HepG2 (cell line): ENCODE measurements at regions not wholly inside any gene's neighbourhood (a gene's known extent, or its start where the extent isn't known, plus 50 kb on each side); places are given as distances from the start of the nearest gene placed in this dataset.

ENCODE experiments used
- ATAC-seq: fragments of 200-7000 bp; cut with Tn5 transposase; 3 replicates; pipeline ENCODE4 v1.9.1; 2020; ENCODE audit warnings: mild to moderate bottlenecking, moderate library complexity
- BruUV-seq: library from RNA; stranded (reverse); fragments of 400-500 nt; replicated peaks from 2 replicates; lab custom pipeline; 2021; lab: Mats Ljungman, UMichigan
- CTCF ChIA-PET: fragments of 300-600 bp; formaldehyde crosslinking; extraction: SDS; loops from one replicate; lab custom pipeline; 2021; ENCODE audit warnings: low total read pairs, inconsistent platforms, low intra/inter-chr PET ratio; lab: Yijun Ruan, JAX
- POLR2A ChIA-PET: fragments of 350-600 bp; sonication (Branson Sonifier 250); formaldehyde crosslinking; loops from one replicate; lab custom pipeline; 2020; ENCODE audit warnings: antibody characterized with exemption, inconsistent platforms; lab: Yijun Ruan, JAX
- DNase-seq: peaks from one replicate; pipeline ENCODE4 v3.0.0-alpha.2; 2015; ENCODE audit warnings: low spot score
- FAIRE-seq: peaks from 3 replicates; lab custom pipeline; 2011; peaks lifted over from hg19 to GRCh38; lab: Jason Lieb, UNC
- H2AFZ ChIP-seq: one replicate; pipeline ENCODE4 v1.6.1; 2011; ENCODE audit warnings: low read length, inconsistent platforms
- H3K27ac ChIP-seq: fragments of 300-600 bp; 3 replicates; pipeline ENCODE4 v1.8.0; 2011; ENCODE audit warnings: mixed run types, mild to moderate bottlenecking, mixed read lengths, low read length, inconsistent platforms; ENCODE audit not compliant: insufficient read depth; ENCODE audit errors: extremely low read length
- H3K27me3 ChIP-seq, 2 experiments: fragments of 200-600 bp in 1 of 2; 2 replicates in 1 of 2; 3 replicates in 1 of 2; pipeline versions ENCODE4 v1.6.0 to v1.8.0; 2011; ENCODE audit warnings: low read length in 2 of 2, mild to moderate bottlenecking in 2 of 2, moderate library complexity in 2 of 2, inconsistent platforms in 1 of 2; ENCODE audit not compliant: insufficient read depth in 2 of 2, control insufficient read depth in 1 of 2
- H3K36me3 ChIP-seq, 2 experiments: fragments of 200-600 bp in 1 of 2; replicated peaks in 1 of 2; 2 replicates in 1 of 2; 3 replicates in 1 of 2; pipeline versions ENCODE4 v1.5.1 to v1.8.0; 2011; ENCODE audit warnings: low read length in 2 of 2, inconsistent platforms in 1 of 2; ENCODE audit not compliant: insufficient read depth in 2 of 2, control insufficient read depth in 1 of 2
- H3K4me1 ChIP-seq: 2 replicates; pipeline ENCODE4 v1.5.1; 2012; ENCODE audit warnings: low read length, inconsistent platforms; ENCODE audit not compliant: insufficient read depth
- H3K4me2 ChIP-seq: 2 replicates; pipeline ENCODE4 v1.6.0; 2011; ENCODE audit warnings: low read depth, low read length, inconsistent platforms
- H3K4me3 ChIP-seq, 3 experiments: fragments of 200-600 bp in 1 of 3; sonication (generic), shearing (Covaris generic) in 1 of 3; replicated peaks in 1 of 3; 2 replicates each; pipeline ENCODE4 v1.5.1; 2011 to 2016; ENCODE audit warnings: low read length in 3 of 3, inconsistent platforms in 2 of 3, low read depth in 2 of 3, mild to moderate bottlenecking in 2 of 3, control low read depth in 1 of 3, mixed read lengths in 1 of 3; ENCODE audit not compliant: insufficient read depth in 1 of 3
- H3K79me2 ChIP-seq: one replicate; pipeline ENCODE4 v1.6.1; 2011; ENCODE audit warnings: low read length, inconsistent platforms; ENCODE audit not compliant: insufficient read depth
- H3K9ac ChIP-seq: 2 replicates; pipeline ENCODE4 v1.6.0; 2011; ENCODE audit warnings: mild to moderate bottlenecking, low read depth, low read length, inconsistent platforms; ENCODE audit not compliant: insufficient read depth
- H3K9me3 ChIP-seq: 2 replicates; pipeline ENCODE4 v1.5.1; 2012; ENCODE audit warnings: mild to moderate bottlenecking, low read length
- H4K20me1 ChIP-seq: 2 replicates; pipeline ENCODE4 v1.6.0; 2011; ENCODE audit warnings: inconsistent platforms, mild to moderate bottlenecking, low read length, moderate library complexity; ENCODE audit not compliant: insufficient read depth
- HOXA7 ChIP-seq: sonication (generic); formaldehyde crosslinking; IDR thresholded peaks from 2 replicates; pipeline ENCODE4 v1.8.1; 2022; ENCODE audit warnings: mild to moderate bottlenecking, missing genetic modification reagents, moderate library complexity
- MED13 ChIP-seq: sonication (generic); formaldehyde crosslinking; IDR thresholded peaks from 2 replicates; pipeline ENCODE4 v1.5.0; 2020; ENCODE audit warnings: missing genetic modification reagents
- MED8 ChIP-seq: sonication (generic); formaldehyde crosslinking; IDR thresholded peaks from 2 replicates; pipeline ENCODE4 v1.8.1; 2023; ENCODE audit warnings: mild to moderate bottlenecking, missing genetic modification reagents; ENCODE audit not compliant: insufficient replicate concordance
- MEIS2 ChIP-seq: sonication (generic); formaldehyde crosslinking; IDR thresholded peaks from 2 replicates; pipeline ENCODE4 v1.9.0; 2021; ENCODE audit warnings: mild to moderate bottlenecking, missing genetic modification reagents
- NR2F2 ChIP-seq: IDR thresholded peaks from 2 replicates; pipeline ENCODE4 v1.6.1; 2012; ENCODE audit warnings: low read depth, inconsistent platforms, borderline replicate concordance
- ONECUT2 ChIP-seq: sonication (generic); formaldehyde crosslinking; IDR thresholded peaks from 2 replicates; pipeline ENCODE4 v1.4.0; 2020; ENCODE audit warnings: missing genetic modification reagents
- PRMT3 ChIP-seq: sonication (generic); formaldehyde crosslinking; IDR thresholded peaks from 2 replicates; pipeline ENCODE4 v1.8.1; 2022; ENCODE audit warnings: low read depth, mild to moderate bottlenecking, moderate library complexity, missing genetic modification reagents, borderline replicate concordance
- SPEN ChIP-seq: sonication (generic); formaldehyde crosslinking; IDR thresholded peaks from 2 replicates; pipeline ENCODE4 v1.5.1; 2020; ENCODE audit warnings: low read depth, mild to moderate bottlenecking, missing genetic modification reagents
- TEAD2 ChIP-seq: sonication (generic); formaldehyde crosslinking; IDR thresholded peaks from 2 replicates; pipeline ENCODE4 v1.9.0; 2021; ENCODE audit warnings: missing genetic modification reagents
- TEAD3 ChIP-seq: optimal IDR thresholded peaks from 2 replicates; pipeline ENCODE3; 2016; ENCODE audit warnings: borderline replicate concordance
- ZIK1 ChIP-seq: sonication (generic); formaldehyde crosslinking; IDR thresholded peaks from 2 replicates; pipeline ENCODE4 v1.5.0; 2020; ENCODE audit warnings: mild to moderate bottlenecking, low read depth, missing genetic modification reagents, borderline replicate concordance
- ZMAT3 ChIP-seq: sonication (generic); formaldehyde crosslinking; conservative IDR thresholded peaks from 2 replicates; pipeline ENCODE4 v1.7.0; 2021; ENCODE audit warnings: missing genetic modification reagents
- ZNF446 ChIP-seq: sonication (generic); formaldehyde crosslinking; IDR thresholded peaks from 2 replicates; pipeline ENCODE4 v1.5.0; 2020; ENCODE audit warnings: mild to moderate bottlenecking, missing genetic modification reagents
- ZNF558 ChIP-seq: sonication (generic); formaldehyde crosslinking; IDR thresholded peaks from 2 replicates; pipeline ENCODE4 v1.9.0; 2022; ENCODE audit warnings: mild to moderate bottlenecking, missing genetic modification reagents, borderline replicate concordance
- ZNF839 ChIP-seq: sonication (generic); formaldehyde crosslinking; IDR thresholded peaks from 2 replicates; pipeline ENCODE4 v1.4.0; 2020; ENCODE audit warnings: missing genetic modification reagents, mild to moderate bottlenecking, borderline replicate concordance
- WGBS: methylation state at CpG from one replicate; pipeline ENCODE4 v1.1.6; 2017; ENCODE audit warnings: low lambda C conversion rate; 5-methylcytosine and 5-hydroxymethylcytosine counted together
- in situ Hi-C: cut with HindIII; loops from 2 replicates; pipeline ENCODE4 v1.10.0; 2017; ENCODE audit warnings: low pct_unique_long_range_greater_than_20kb; ENCODE audit not compliant: extremely low pct_ligation_motif_present
- intact Hi-C: fragments of 100-400 bp; cut with micrococcal nuclease; formaldehyde crosslinking; loops from one replicate; pipeline ENCODE4 v1.10.0; 2022; ENCODE audit not compliant: unreplicated experiment
- TF ChIP-seq, protein P1 (sequence below): sonication (generic); formaldehyde crosslinking; IDR thresholded peaks from 2 replicates; pipeline ENCODE4 v1.4.0; 2020; ENCODE audit warnings: mild to moderate bottlenecking, missing genetic modification reagents
- TF ChIP-seq, protein P2 (sequence below): sonication (generic); formaldehyde crosslinking; conservative IDR thresholded peaks from 2 replicates; pipeline ENCODE4 v1.4.0; 2020; ENCODE audit warnings: missing genetic modification reagents

DNA sequence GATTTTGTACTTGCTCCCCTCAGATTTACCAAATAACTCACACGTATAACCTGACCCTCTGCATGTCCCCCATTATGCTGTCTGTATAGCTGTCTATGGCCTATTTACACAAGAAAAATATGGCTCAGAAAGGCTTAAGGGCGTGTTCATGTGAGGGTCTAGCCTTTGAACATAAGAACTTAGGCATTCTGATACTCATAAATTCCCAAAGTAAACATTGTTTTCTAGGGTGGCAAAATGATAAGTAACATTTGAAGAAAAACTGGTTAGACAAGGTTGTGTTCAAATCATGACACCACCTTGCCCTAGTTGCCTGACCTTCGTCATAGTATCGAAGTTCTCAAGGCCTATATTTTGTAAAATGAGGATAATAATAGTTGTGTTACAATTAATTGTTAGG is 394.6 kb downstream of the LRRIQ3 start:
- no TSS peak for BruUV-seq
- CTCF ChIA-PET, result no interaction called here
- Histone ChIP-seq H2AFZ (no peak overlapping the region), H4K20me1 (no peaks in the 10 kb centered on the region), H3K4me1 (no peaks in the 10 kb centered on the region), H3K79me2 (no peaks in the 10 kb centered on the region), H3K27me3 (no peaks in the 10 kb centered on the region), H3K9ac (no peak overlapping the region), H3K36me3 (no peaks in the 10 kb centered on the region), H3K4me3 (no peak overlapping the region), H3K9me3 (peaks cover 40% of the 10 kb centered on the region), H3K4me2 (no peak overlapping the region), H3K27ac (no peak overlapping the region)
- FAIRE-seq (no peak), ATAC-seq (no peak), DNase-seq (no peak)
- POLR2A ChIA-PET, result no interaction called here
- in situ Hi-C loops (no loop called here), intact Hi-C loops (no loop called here)
- no peak for TF ChIP-seq NR2F2
- no peak for TF ChIP-seq ZNF446 (CRISPR knock-in tag)
- TF ChIP-seq, protein P1, sequence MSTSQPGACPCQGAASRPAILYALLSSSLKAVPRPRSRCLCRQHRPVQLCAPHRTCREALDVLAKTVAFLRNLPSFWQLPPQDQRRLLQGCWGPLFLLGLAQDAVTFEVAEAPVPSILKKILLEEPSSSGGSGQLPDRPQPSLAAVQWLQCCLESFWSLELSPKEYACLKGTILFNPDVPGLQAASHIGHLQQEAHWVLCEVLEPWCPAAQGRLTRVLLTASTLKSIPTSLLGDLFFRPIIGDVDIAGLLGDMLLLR, result no peak
- TF ChIP-seq ZIK1 (CRISPR knock-in tag), result no peak
- TF ChIP-seq MED8 (CRISPR knock-in tag), result no peak
- 2% methylated on average over 4 of the region's 4 CpGs for WGBS

DNA sequence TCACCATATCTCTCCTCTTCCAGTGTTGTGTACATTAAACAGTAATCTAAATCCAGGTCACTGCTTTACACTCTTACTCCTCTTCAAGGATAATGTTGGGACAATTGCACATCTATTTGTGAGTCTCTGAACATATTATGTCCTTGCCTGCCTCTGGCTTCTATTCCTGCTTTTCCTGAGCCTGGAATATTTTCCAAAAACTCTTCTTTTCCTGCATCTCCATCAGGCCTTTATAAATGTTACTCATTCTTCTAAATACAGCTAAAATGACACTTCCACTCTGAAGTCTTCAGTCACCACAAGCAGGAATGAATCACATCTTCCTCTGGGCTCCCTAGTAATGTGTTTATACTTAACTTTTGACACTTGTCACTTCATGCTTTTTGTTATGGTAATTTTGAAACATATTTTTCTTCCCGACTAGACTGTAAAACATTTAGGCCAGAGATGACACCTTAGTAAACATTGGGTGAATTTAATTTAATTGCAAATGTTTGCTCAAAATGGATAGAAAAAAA is 396.0 kb downstream of the LRRIQ3 start:
- POLR2A ChIA-PET, result no interaction called here
- no peak for TF ChIP-seq SPEN (CRISPR knock-in tag)
- TF ChIP-seq, protein P2, sequence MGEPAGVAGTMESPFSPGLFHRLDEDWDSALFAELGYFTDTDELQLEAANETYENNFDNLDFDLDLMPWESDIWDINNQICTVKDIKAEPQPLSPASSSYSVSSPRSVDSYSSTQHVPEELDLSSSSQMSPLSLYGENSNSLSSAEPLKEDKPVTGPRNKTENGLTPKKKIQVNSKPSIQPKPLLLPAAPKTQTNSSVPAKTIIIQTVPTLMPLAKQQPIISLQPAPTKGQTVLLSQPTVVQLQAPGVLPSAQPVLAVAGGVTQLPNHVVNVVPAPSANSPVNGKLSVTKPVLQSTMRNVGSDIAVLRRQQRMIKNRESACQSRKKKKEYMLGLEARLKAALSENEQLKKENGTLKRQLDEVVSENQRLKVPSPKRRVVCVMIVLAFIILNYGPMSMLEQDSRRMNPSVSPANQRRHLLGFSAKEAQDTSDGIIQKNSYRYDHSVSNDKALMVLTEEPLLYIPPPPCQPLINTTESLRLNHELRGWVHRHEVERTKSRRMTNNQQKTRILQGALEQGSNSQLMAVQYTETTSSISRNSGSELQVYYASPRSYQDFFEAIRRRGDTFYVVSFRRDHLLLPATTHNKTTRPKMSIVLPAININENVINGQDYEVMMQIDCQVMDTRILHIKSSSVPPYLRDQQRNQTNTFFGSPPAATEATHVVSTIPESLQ (CRISPR knock-in tag), result no peak
- no peak for TF ChIP-seq TEAD2 (CRISPR knock-in tag)
- no peak for TF ChIP-seq PRMT3 (CRISPR knock-in tag)
- TF ChIP-seq ZNF558 (CRISPR knock-in tag), result no peak
- no peak for TF ChIP-seq ZNF839 (CRISPR knock-in tag)
- TF ChIP-seq TEAD3, result no peak
- TF ChIP-seq ONECUT2, result no peak
- TF ChIP-seq HOXA7 (CRISPR knock-in tag), result no peak
- no peak for TF ChIP-seq MEIS2 (CRISPR knock-in tag)
- no peak for TF ChIP-seq MED13 (CRISPR knock-in tag)
- TF ChIP-seq ZMAT3, result no peak

More for the DNA sequence above, 396.0 kb downstream of the LRRIQ3 start:
- ATAC-seq, result no peak
- peaks cover 43% of the 10 kb centered on the region for H3K9me3 ChIP-seq
- H3K79me2 ChIP-seq, result no peaks in the 10 kb centered on the region
- intact Hi-C loops (no loop called here), in situ Hi-C loops (no loop called here)
- H3K9ac ChIP-seq, result no peak overlapping the region
- H4K20me1 ChIP-seq, result no peaks in the 10 kb centered on the region
- H3K27me3 ChIP-seq, result no peaks in the 10 kb centered on the region
- CTCF ChIA-PET, result no interaction called here
- WGBS, result 0% methylated on average over 1 of the region's 1 CpG
- DNase-seq, result no peak
- no TSS peak for BruUV-seq
- no peak overlapping the region for H3K27ac ChIP-seq
- H3K4me1 ChIP-seq, result no peaks in the 10 kb centered on the region
- H3K4me3 ChIP-seq, result no peak overlapping the region
- H2AFZ ChIP-seq, result no peak overlapping the region
- H3K36me3 ChIP-seq, result no peaks in the 10 kb centered on the region
- no peak overlapping the region for H3K4me2 ChIP-seq
- no peak for FAIRE-seq
